GM12875 (cell line): ENCODE measurements at regions not wholly inside any gene's neighbourhood (a gene's known extent, or its start where the extent isn't known, plus 50 kb on each side); places are given as distances from the start of the nearest gene placed in this dataset.
"Not testable (repeated sequence)": the region's sequence is repeated elsewhere in the genome, so short reads cannot be mapped to it uniquely, and the experiment has no call there.

ENCODE experiments used
- H3K4me3 ChIP-seq: one replicate; pipeline ENCODE4 v1.5.1; 2011; ENCODE audit warnings: low read depth, low read length, control low read depth
- CTCF ChIP-seq: IDR thresholded peaks from 2 replicates; pipeline ENCODE4 v1.5.1; 2011; ENCODE audit warnings: low read depth, mild to moderate bottlenecking, control low read depth, inconsistent platforms, low read length, moderate library complexity, borderline replicate concordance; ENCODE audit not compliant: insufficient read depth

GRCh38 chr17:5929721-5930120, 140.5 kb upstream of the WSCD1 start:
- no peak for TF ChIP-seq CTCF
- no peak overlapping the region for H3K4me3 ChIP-seq

GRCh38 chr17:5930555-5930954, 139.6 kb upstream of the WSCD1 start:
- H3K4me3 ChIP-seq: not testable (repeated sequence)

- TF ChIP-seq CTCF: no peak
- no peak overlapping the region for H3K4me3 ChIP-seq
These were observed 138.6 kb upstream of the WSCD1 start for GRCh38 chr17:5931616-5932015.

- no peak overlapping the region for H3K4me3 ChIP-seq
- TF ChIP-seq CTCF: no peak
These were observed 136.7 kb upstream of the WSCD1 start for GRCh38 chr17:5933430-5933829.

GRCh38 chr17:5941258-5941657, 128.9 kb upstream of the WSCD1 start:
- H3K4me3 ChIP-seq: no peak overlapping the region
- TF ChIP-seq CTCF: no peak

- no peak for TF ChIP-seq CTCF
- H3K4me3 ChIP-seq: no peak overlapping the region
These were observed 127.5 kb upstream of the WSCD1 start for GRCh38 chr17:5942687-5943086.

GRCh38 chr17:5943232-5943631, 126.9 kb upstream of the WSCD1 start:
- no peak for TF ChIP-seq CTCF

GRCh38 chr17:5943982-5944381, 126.2 kb upstream of the WSCD1 start:
- no peak overlapping the region for H3K4me3 ChIP-seq
- TF ChIP-seq CTCF: no peak

More at GRCh38 chr17:5943232-5943631, 126.9 kb upstream of the WSCD1 start:
- no peak overlapping the region for H3K4me3 ChIP-seq
